HG03457 (cell line): ENCODE measurements at regions not wholly inside any gene's neighbourhood (a gene's known extent, or its start where the extent isn't known, plus 50 kb on each side); places are given as distances from the start of the nearest gene placed in this dataset.
"Not testable (repeated sequence)": the region's sequence is repeated elsewhere in the genome, so short reads cannot be mapped to it uniquely, and the experiment has no call there.

Experiments used
- ATAC-seq: cut with Tn5 transposase; IDR thresholded peaks from one replicate; pipeline ENCODE4 v1.9.1; 2021; ENCODE audit warnings: moderate number of reproducible peaks; ENCODE audit not compliant: unreplicated experiment

- no peak for ATAC-seq
These were observed 585.2 kb downstream of the CCDC85A start for GRCh38 chr2:56768973-56769372.

- no peak for ATAC-seq
These were observed 586.7 kb downstream of the CCDC85A start for GRCh38 chr2:56770490-56770889.

- no peak for ATAC-seq
These were observed 600.3 kb downstream of the CCDC85A start for GRCh38 chr2:56784046-56784445.

GRCh38 chr2:56801214-56801613 lies 617.4 kb downstream of the CCDC85A start:
- ATAC-seq: no peak

DNA sequence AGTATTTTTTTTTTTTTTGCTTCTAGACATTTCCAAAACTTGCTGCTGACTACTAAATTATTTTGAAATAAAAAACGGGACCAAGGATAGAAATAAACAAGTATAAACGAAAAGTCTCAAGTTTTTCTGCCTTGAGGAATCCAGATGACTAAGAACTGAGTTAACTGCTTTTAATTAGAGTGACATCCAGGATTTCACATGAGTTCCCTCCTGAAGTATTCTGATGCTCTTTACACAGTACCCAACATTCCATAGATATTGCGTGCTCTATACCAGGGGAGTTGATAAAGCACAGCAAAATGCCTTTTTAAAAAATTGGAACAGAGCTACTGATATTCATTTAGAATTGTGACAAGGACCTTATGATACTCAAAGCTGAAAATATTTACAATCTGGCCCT lies 618.0 kb downstream of the CCDC85A start:
- ATAC-seq: no peak

- ATAC-seq: no peak
These were observed 619.8 kb downstream of the CCDC85A start for GRCh38 chr2:56803596-56803995.

GRCh38 chr2:56806924-56807323 lies 623.1 kb downstream of the CCDC85A start:
- ATAC-seq: no peak

- ATAC-seq: no peak
These were observed 624.1 kb downstream of the CCDC85A start for GRCh38 chr2:56807861-56808260.

DNA sequence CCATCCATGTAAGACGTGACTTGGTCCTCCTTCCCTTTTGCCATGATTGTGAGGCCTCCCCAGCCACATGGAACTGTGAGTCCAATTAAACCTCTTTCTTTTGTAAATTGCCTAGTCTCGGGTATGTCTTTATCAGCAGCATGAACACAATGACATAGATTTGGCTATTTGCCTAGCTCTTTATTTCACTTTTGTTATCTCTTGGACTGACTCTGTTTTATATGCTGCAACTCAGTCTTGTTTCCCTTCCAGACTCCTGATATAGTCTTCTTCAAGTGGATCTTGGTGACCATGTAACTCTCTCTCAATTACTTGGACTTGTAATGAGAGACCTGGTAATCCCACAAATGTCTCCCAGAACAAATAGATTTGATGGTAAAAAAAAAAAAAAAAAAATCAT lies 627.6 kb downstream of the CCDC85A start:
- ATAC-seq: no peak

- ATAC-seq: no peak
These were observed 628.6 kb downstream of the CCDC85A start for GRCh38 chr2:56812432-56812831.

GRCh38 chr2:56813490-56813889 lies 629.7 kb downstream of the CCDC85A start:
- ATAC-seq: no peak

DNA sequence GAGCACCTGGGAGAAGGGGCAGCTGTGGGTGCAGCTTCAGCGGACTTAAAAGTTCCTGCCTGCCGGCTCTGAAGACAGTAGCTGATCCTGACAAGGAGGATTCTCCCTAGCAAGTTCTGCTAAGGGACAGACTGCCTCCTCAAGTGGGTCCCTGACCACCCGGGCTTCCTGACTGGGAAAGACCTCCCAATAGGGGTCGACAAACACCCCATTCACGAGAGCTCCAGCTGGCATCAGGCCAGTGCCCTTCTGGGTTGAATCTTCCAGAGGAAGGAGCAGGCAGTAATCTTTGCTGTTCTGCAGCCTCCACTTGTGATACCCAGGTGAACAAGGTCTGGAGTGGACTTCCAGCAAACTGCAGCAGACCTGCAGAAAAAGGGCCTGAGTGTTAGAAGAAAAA lies 632.9 kb downstream of the CCDC85A start:
- ATAC-seq: no peak

DNA sequence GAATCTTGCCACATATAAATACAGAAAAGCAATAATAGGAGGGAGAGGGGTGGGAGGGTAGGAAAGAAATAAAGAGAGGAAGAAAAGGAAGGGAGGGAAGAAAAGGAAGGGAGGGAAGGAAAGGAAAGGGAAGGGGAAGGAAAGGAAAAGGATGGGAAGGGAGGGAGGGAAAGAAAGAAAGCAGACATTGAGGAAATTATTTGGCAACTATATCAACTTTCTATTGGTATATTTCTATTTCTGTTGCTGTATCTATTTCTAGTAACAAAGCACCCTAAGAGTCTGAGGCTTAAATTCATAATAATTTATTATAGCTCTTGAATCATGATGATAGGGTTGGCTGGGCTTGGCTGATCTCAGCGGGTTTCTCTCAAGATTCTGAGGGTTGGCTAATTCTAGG lies 648.0 kb downstream of the CCDC85A start:
- no peak for ATAC-seq

DNA sequence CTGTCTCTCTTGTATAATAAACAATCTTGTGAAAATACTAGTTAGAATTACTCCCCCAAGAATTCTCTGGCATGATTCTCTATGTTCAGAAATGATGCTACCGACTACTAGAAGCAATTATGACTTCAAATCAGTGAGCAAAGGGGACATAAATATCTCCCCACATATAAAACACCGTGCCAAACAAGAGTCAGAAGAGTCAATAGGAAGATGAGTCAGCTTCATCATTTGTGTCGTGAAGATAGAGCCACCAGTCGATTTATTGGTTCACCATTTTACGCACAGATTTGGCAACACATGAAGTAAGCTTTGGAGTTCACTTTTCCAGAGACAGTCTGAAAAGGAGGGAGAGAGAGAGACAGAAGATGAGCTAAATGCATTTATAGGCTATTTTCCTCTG lies 650.9 kb downstream of the CCDC85A start:
- ATAC-seq: no peak

- ATAC-seq: not testable (repeated sequence)
These were observed 656.2 kb downstream of the CCDC85A start for GRCh38 chr2:56840009-56840408.

GRCh38 chr2:56860991-56861390 lies 677.2 kb downstream of the CCDC85A start:
- no peak for ATAC-seq

DNA sequence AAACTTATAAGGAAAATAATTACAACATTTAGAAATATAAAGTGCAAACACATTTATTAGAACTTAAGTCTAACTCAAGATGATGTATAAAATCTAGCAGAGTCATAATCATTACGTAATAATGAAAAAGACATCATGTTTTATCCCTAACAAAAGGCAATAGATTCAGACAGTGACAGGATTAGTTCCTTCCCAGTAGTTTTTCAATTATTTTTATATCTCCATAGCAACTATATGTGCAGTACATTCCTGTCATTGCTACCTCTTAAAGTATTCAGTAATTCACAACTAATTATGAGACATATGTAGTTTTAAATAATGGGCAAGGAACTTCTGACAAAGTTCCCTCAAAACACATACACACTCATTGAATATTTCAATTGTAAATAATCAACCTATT lies 687.9 kb downstream of the CCDC85A start:
- ATAC-seq: no peak

DNA sequence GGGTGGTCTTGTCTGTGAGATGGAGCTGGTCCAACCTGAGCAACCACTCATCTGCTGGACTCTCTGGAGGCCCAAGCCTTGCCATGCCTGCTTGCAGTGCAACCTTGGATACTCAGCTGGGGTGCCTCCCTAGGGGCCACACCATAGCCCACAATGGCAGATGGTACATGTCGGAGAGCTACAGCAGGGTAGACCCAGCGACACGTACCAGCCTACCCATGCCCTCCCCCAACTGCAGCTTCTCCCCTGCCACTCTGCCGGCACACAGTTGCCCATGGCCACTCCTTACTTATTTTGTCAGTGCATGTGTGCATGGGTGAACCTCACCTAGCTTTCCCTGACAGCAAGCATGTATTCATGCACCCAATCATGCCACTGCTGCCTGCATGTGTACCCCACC lies 690.9 kb downstream of the CCDC85A start:
- no peak for ATAC-seq

DNA sequence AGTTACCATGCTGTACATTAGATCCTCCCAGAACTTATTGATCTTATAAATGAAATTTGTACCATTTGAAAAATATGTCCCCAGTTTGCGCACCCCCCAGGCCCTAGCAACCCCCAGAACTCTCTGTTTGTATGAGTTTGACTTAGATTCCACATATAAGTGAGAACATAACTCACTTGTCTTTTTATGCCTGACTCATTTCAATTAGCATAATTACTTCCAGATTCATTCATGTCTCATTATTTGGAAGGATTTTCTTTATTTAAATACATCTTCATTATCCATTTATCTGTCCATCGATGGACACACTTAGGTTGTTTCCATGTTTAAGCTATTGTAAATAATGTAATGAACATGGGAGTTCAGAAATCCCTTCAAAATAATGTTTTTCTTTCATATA lies 705.9 kb downstream of the CCDC85A start:
- no peak for ATAC-seq

DNA sequence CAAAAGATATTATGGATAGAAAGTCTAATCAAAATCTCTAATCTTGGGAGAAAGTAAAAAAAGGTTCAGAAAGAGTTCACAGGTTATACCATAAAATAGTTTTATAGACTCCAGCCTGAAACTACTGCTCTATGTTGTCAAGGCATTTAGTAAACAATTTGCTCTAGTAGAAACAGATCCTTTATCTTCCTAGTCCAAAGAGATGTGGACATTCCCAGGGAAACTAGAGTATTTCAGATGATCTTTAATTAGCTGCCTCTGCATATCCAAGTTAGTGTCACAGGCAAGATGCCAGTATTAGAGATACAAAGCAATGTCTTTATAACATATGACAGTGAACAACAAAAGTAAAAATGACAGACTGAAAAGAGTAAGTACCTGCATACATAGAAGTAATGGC lies 708.6 kb downstream of the CCDC85A start:
- no peak for ATAC-seq

GRCh38 chr2:56898986-56899385 lies 715.2 kb downstream of the CCDC85A start:
- no peak for ATAC-seq

- no peak for ATAC-seq
These were observed 728.7 kb downstream of the CCDC85A start for GRCh38 chr2:56912490-56912889.

- no peak for ATAC-seq
These were observed 735.0 kb downstream of the CCDC85A start for GRCh38 chr2:56918790-56919189.

DNA sequence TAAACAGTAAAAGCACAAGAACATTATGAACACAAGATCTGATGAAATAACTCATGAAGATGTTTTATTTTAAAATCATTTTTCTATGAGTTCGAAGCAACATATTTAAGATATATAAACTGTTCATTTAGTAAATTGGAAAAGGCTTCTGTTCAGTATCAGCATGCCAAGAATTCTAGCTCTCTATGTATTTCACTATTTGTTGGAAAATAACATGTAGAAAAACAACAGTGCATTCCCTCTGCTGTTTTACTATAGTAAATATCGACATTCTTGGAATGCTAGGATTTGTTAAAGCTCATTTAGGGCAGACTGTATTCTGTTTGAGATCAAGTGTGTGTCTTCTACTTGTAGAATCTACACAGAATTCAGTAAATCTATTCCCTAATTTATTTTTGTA lies 750.2 kb downstream of the CCDC85A start:
- ATAC-seq: no peak
